ENCODE measurements at regions not wholly inside any gene's neighbourhood (a gene's known extent, or its start where the extent isn't known, plus 50 kb on each side); places are given as distances from the start of the nearest gene placed in this dataset.

DNA sequence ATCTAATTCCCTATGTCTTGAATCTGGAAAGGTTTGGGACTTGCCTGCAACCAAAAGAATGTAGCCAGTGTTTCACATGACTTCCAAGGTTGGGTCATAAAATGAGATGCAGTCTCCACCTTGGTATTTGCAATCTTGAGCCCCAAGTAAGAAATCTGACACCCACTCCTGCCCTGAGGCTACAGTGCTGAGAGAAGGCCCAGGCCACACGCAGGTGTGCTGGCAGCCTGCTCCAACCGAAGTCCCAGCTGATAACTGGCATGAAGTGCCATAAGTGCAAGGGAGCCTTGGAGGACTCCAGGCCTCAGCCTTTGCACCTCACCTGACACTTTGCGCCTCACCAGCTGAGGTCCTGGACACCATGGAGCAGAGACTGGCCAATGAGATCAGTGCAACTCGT is 182.7 kb downstream of the ANAPC1 start:
- Histone ChIP-seq H2BK15ac (ENCODE audit: low read depth, low read length) (no peak overlapping the region), H2BK12ac (ENCODE audit: insufficient read length, low read depth, low read length) (no peak overlapping the region), H3K23ac (ENCODE audit: insufficient read length, low read depth, low read length) (no peak overlapping the region), H4K5ac (ENCODE audit: insufficient read length, low read depth, low read length) (no peak overlapping the region), H3K9ac (ENCODE audit: extremely low read depth, insufficient read length, low read length) (no peak overlapping the region), H3K18ac (ENCODE audit: insufficient read length, low read depth, low read length) (no peak overlapping the region), H3K23me2 (ENCODE audit: insufficient read length, low read depth, low read length, poor library complexity, severe bottlenecking) (no peaks in the 10 kb centered on the region), H3K4me2 (ENCODE audit: insufficient read depth, insufficient read length, low read length) (no peak overlapping the region), H4K91ac (ENCODE audit: insufficient read length, low read depth, low read length) (no peak overlapping the region), H4K20me1 (ENCODE audit: control insufficient read depth, insufficient read depth, insufficient read length) (no peaks in the 10 kb centered on the region), H2BK120ac (ENCODE audit: low read depth, low read length, poor library complexity, severe bottlenecking) (no peak overlapping the region), H3T11ph (ENCODE audit: low read length) (no peak overlapping the region), H3K79me2 (ENCODE audit: insufficient read depth, low read length) (no peaks in the 10 kb centered on the region), H3K14ac (ENCODE audit: insufficient read depth, low read length) (no peak overlapping the region), H3K4ac (ENCODE audit: low read depth, low read length) (no peak overlapping the region), H3K79me1 (ENCODE audit: insufficient read depth, low read depth, low read length, poor library complexity, severe bottlenecking) (no peaks in the 10 kb centered on the region), H3K56ac (ENCODE audit: insufficient read length, low read depth, low read length) (no peak overlapping the region), H3K27me3 (ENCODE audit: insufficient read depth, low read length) (no peaks in the 10 kb centered on the region), H2AFZ (ENCODE audit: low read length) (no peak overlapping the region), H2BK5ac (ENCODE audit: insufficient read length, low read length) (no peak overlapping the region), H2BK20ac (ENCODE audit: low read depth, low read length, poor library complexity, severe bottlenecking) (no peak overlapping the region), H3K27ac (ENCODE audit: insufficient read length, low read depth, low read length) (no peak overlapping the region), H2AK5ac (ENCODE audit: insufficient read length, low read length) (no peak overlapping the region), H3K4me1 (ENCODE audit: insufficient read depth, low read length) (peaks cover 10% of the 10 kb centered on the region; the same call in 1 of the 2 replicates), H3K9me3 (ENCODE audit: control insufficient read depth, low read depth, low read length) (no peaks in the 10 kb centered on the region), H4K8ac (replicated peaks; ENCODE audit: insufficient read length, low read depth, low read length) (no peak overlapping the region)
- Mint-ChIP-seq H3K4me3 (no peak overlapping the region), H3K27me3 (ENCODE audit: low read depth) (no peaks in the 10 kb centered on the region; the same call in 1 of the 2 replicates), H3K36me3 (ENCODE audit: insufficient read depth in 1 of 3, low read depth in 3 of 3) (peaks cover 1 to 7% (median 2%) of the 10 kb centered on the region in 3 experiments; a peak in 5 of 7 replicates), H3K9me3 (0 out of 5 replicates have a peak, but pooled peaks cover 0 to 2% of the 10 kb centered on the region in 2 experiments), H3K4me1 (peaks cover 45 to 50% of the 10 kb centered on the region in 2 experiments), H3K27ac (peak overlapping the region in 1 of 3 experiments; percentile 47; a peak in 1 of 7 replicates)
- DNase-seq = peak; percentile 51
- no CpG with 5 or more reads among the region's 4 CpGs for WGBS (ENCODE audit: extremely low coverage, insufficient read length, low lambda C conversion rate)
- TF ChIP-seq, protein P1, sequence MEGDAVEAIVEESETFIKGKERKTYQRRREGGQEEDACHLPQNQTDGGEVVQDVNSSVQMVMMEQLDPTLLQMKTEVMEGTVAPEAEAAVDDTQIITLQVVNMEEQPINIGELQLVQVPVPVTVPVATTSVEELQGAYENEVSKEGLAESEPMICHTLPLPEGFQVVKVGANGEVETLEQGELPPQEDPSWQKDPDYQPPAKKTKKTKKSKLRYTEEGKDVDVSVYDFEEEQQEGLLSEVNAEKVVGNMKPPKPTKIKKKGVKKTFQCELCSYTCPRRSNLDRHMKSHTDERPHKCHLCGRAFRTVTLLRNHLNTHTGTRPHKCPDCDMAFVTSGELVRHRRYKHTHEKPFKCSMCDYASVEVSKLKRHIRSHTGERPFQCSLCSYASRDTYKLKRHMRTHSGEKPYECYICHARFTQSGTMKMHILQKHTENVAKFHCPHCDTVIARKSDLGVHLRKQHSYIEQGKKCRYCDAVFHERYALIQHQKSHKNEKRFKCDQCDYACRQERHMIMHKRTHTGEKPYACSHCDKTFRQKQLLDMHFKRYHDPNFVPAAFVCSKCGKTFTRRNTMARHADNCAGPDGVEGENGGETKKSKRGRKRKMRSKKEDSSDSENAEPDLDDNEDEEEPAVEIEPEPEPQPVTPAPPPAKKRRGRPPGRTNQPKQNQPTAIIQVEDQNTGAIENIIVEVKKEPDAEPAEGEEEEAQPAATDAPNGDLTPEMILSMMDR (conservative IDR thresholded peaks at IDR 0.05) = no peak

Data from H9 (cell line).